GM06990 (cell line): ENCODE measurements at regions not wholly inside any gene's neighbourhood (a gene's known extent, or its start where the extent isn't known, plus 50 kb on each side); places are given as distances from the start of the nearest gene placed in this dataset.

Source experiments
- DNase-seq: peaks from one replicate; pipeline ENCODE4 v3.0.0-alpha.2; 2011; ENCODE audit not compliant: insufficient read length; ENCODE audit errors: extremely low read depth
- H3K27me3 ChIP-seq: replicated peaks from 2 replicates; pipeline ENCODE4 v1.6.0; 2011; ENCODE audit warnings: low read length; ENCODE audit not compliant: control insufficient read depth, insufficient read depth
- H3K36me3 ChIP-seq: 2 replicates; pipeline ENCODE4 v1.5.1; 2011; ENCODE audit warnings: low read length; ENCODE audit not compliant: control insufficient read depth, insufficient read depth
- H3K4me3 ChIP-seq: replicated peaks from 2 replicates; pipeline ENCODE4 v1.5.1; 2011; ENCODE audit warnings: low read depth, mild to moderate bottlenecking, control low read depth, low read length
- CTCF ChIP-seq: IDR thresholded peaks from 2 replicates; pipeline ENCODE4 v1.5.1; 2011; ENCODE audit warnings: low read length, control low read depth, mild to moderate bottlenecking, inconsistent platforms; ENCODE audit not compliant: insufficient read depth, poor library complexity, severe bottlenecking

- Histone ChIP-seq H3K27me3 (no peaks in the 10 kb centered on the region), H3K4me3 (no peak overlapping the region), H3K36me3 (no peaks in the 10 kb centered on the region)
- TF ChIP-seq CTCF, result no peak
- DNase-seq, result no peak
These were observed 259.9 kb downstream of the TBC1D4 start for GRCh38 chr13:75222031-75222430.

- Histone ChIP-seq H3K27me3 (no peaks in the 10 kb centered on the region; the same call in 1 of the 2 replicates), H3K36me3 (no peaks in the 10 kb centered on the region), H3K4me3 (no peak overlapping the region)
- no peak for TF ChIP-seq CTCF
- DNase-seq, result no peak
These were observed 261.1 kb downstream of the TBC1D4 start for GRCh38 chr13:75220861-75221260.

- Histone ChIP-seq H3K27me3 (no peaks in the 10 kb centered on the region; the same call in 1 of the 2 replicates), H3K4me3 (no peak overlapping the region), H3K36me3 (no peaks in the 10 kb centered on the region)
- DNase-seq, result no peak
- TF ChIP-seq CTCF, result no peak
These were observed 261.8 kb downstream of the TBC1D4 start for GRCh38 chr13:75220238-75220542.

- no peaks in the 10 kb centered on the region for H3K36me3 ChIP-seq
- peak; percentile 98 for TF ChIP-seq CTCF
- no peak overlapping the region for H3K4me3 ChIP-seq
- DNase-seq, result peak; percentile 72
- H3K27me3 ChIP-seq, result no peaks in the 10 kb centered on the region; the same call in 1 of the 2 replicates
These were observed 262.3 kb downstream of the TBC1D4 start for GRCh38 chr13:75219479-75220237.

GRCh38 chr13:75217949-75218348, 264.0 kb downstream of the TBC1D4 start:
- DNase-seq, result no peak
- no peak for TF ChIP-seq CTCF
- no peaks in the 10 kb centered on the region for H3K36me3 ChIP-seq
- H3K27me3 ChIP-seq, result no peaks in the 10 kb centered on the region; the same call in 1 of the 2 replicates
- no peak overlapping the region for H3K4me3 ChIP-seq
